ENCODE measurements at regions not wholly inside any gene's neighbourhood (a gene's known extent, or its start where the extent isn't known, plus 50 kb on each side); places are given as distances from the start of the nearest gene placed in this dataset.

DNA sequence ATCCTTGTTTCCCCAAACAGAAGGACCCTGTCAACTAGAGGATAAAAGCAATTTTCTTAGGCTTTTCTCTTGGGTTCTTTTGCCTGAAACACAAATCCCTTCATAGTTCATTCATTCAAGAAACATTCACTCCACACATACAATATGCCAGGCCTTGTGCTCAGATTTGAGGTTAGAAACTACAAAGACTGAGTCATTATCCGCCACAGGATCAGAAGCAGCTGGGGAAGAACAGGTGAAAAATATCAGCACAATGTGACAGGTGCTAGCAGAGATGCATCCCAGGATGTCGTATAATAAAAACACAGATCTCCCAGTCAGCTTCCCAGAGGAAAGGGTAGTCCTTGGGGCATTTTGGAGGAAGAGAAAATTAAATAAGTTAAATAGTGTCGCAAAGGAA, 172.4 kb downstream of the LRATD1 start:
- H3K4me1 ChIP-seq (ENCODE audit: insufficient read depth), result no peaks in the 10 kb centered on the region
- no peak overlapping the region for H3K4me2 ChIP-seq
- Mint-ChIP-seq H3K36me3 (ENCODE audit: low read depth) (peaks cover 13% of the 10 kb centered on the region; the same call in 2 of the 3 replicates), H3K27ac (no peak overlapping the region), H3K27me3 (ENCODE audit: insufficient read depth, low read depth, poor library complexity) (no peaks in the 10 kb centered on the region), H3K9me3 (peaks cover 30% of the 10 kb centered on the region), H3K4me1 (no peaks in the 10 kb centered on the region), H3K4me3 (no peak overlapping the region)
- TF ChIP-seq POLR2AphosphoS5 (IDR thresholded peaks at IDR 0.05; ENCODE audit: low read depth), result no peak
- TF ChIP-seq EZH2phosphoT487 (IDR thresholded peaks at IDR 0.05; ENCODE audit: unreplicated experiment), result no peak
- no peak for TF ChIP-seq ZNF114 (CRISPR knock-in tag; IDR thresholded peaks at IDR 0.05)
- TF ChIP-seq NANOG (IDR thresholded peaks at IDR 0.05; ENCODE audit: borderline replicate concordance), result no peak
- no peak for TF ChIP-seq ZNF331 (CRISPR knock-in tag; IDR thresholded peaks at IDR 0.05; ENCODE audit: low read depth)
- TF ChIP-seq, protein P1, sequence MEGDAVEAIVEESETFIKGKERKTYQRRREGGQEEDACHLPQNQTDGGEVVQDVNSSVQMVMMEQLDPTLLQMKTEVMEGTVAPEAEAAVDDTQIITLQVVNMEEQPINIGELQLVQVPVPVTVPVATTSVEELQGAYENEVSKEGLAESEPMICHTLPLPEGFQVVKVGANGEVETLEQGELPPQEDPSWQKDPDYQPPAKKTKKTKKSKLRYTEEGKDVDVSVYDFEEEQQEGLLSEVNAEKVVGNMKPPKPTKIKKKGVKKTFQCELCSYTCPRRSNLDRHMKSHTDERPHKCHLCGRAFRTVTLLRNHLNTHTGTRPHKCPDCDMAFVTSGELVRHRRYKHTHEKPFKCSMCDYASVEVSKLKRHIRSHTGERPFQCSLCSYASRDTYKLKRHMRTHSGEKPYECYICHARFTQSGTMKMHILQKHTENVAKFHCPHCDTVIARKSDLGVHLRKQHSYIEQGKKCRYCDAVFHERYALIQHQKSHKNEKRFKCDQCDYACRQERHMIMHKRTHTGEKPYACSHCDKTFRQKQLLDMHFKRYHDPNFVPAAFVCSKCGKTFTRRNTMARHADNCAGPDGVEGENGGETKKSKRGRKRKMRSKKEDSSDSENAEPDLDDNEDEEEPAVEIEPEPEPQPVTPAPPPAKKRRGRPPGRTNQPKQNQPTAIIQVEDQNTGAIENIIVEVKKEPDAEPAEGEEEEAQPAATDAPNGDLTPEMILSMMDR (conservative IDR thresholded peaks at IDR 0.05; ENCODE audit: low read depth in 2 of 2), result no peak
- no peak for TF ChIP-seq JUNB (IDR thresholded peaks at IDR 0.05; ENCODE audit: unreplicated experiment)
- no peak for TF ChIP-seq STAT1 (IDR thresholded peaks at IDR 0.05; ENCODE audit: unreplicated experiment)
- TF ChIP-seq, protein P2, sequence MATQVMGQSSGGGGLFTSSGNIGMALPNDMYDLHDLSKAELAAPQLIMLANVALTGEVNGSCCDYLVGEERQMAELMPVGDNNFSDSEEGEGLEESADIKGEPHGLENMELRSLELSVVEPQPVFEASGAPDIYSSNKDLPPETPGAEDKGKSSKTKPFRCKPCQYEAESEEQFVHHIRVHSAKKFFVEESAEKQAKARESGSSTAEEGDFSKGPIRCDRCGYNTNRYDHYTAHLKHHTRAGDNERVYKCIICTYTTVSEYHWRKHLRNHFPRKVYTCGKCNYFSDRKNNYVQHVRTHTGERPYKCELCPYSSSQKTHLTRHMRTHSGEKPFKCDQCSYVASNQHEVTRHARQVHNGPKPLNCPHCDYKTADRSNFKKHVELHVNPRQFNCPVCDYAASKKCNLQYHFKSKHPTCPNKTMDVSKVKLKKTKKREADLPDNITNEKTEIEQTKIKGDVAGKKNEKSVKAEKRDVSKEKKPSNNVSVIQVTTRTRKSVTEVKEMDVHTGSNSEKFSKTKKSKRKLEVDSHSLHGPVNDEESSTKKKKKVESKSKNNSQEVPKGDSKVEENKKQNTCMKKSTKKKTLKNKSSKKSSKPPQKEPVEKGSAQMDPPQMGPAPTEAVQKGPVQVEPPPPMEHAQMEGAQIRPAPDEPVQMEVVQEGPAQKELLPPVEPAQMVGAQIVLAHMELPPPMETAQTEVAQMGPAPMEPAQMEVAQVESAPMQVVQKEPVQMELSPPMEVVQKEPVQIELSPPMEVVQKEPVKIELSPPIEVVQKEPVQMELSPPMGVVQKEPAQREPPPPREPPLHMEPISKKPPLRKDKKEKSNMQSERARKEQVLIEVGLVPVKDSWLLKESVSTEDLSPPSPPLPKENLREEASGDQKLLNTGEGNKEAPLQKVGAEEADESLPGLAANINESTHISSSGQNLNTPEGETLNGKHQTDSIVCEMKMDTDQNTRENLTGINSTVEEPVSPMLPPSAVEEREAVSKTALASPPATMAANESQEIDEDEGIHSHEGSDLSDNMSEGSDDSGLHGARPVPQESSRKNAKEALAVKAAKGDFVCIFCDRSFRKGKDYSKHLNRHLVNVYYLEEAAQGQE (IDR thresholded peaks at IDR 0.05; ENCODE audit: unreplicated experiment), result no peak
- TF ChIP-seq, protein P3, sequence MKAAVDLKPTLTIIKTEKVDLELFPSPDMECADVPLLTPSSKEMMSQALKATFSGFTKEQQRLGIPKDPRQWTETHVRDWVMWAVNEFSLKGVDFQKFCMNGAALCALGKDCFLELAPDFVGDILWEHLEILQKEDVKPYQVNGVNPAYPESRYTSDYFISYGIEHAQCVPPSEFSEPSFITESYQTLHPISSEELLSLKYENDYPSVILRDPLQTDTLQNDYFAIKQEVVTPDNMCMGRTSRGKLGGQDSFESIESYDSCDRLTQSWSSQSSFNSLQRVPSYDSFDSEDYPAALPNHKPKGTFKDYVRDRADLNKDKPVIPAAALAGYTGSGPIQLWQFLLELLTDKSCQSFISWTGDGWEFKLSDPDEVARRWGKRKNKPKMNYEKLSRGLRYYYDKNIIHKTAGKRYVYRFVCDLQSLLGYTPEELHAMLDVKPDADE (IDR thresholded peaks at IDR 0.05), result no peak
- no peaks in the 10 kb centered on the region for H3F3A ChIP-seq (replicated peaks; ENCODE audit: low read depth)
- ATAC-seq (no peak), DNase-seq (ENCODE audit: low spot score) (no peak)
- H3K79me2 ChIP-seq (replicated peaks; ENCODE audit: insufficient read depth), result no peaks in the 10 kb centered on the region
- no peaks in the 10 kb centered on the region for H3K36me3 ChIP-seq (ENCODE audit: insufficient read depth)
- no peak overlapping the region; the same call in 1 of the 2 replicates for H2AFZ ChIP-seq
- no peaks in the 10 kb centered on the region for H3K9me2 ChIP-seq (ENCODE audit: insufficient read depth)
- H3K27ac ChIP-seq (ENCODE audit: low read depth), result no peak overlapping the region
- no peak overlapping the region for H3K4me3 ChIP-seq
- no peaks in the 10 kb centered on the region for H4K20me1 ChIP-seq (replicated peaks; ENCODE audit: insufficient read depth)
- no peaks in the 10 kb centered on the region for H3K27me3 ChIP-seq (ENCODE audit: insufficient read depth)

DNA sequence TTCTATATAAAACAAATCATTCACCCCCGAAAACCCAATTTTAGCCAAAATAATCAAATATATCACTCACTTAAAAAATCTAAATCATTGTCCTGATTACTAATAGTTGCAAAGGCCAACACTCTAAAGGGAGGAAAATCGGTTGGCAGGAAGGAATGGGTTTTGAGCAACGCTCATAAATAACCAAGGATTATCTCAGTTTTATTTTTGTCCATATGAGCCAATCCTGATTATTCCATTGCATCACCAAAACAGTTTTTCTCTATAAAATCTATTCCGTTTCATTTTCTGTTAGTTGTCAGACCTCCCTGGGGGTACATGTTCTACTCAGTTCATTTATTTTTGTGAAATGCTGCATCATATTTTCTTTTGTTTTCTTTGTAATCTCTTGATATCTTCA, 174.1 kb downstream of the LRATD1 start:
- no peaks in the 10 kb centered on the region for H3K9me2 ChIP-seq (ENCODE audit: insufficient read depth)
- DNase-seq (ENCODE audit: low spot score) (no peak), ATAC-seq (no peak)
- H3K27me3 Mint-ChIP-seq (ENCODE audit: insufficient read depth, low read depth, poor library complexity), result no peaks in the 10 kb centered on the region
- H3F3A ChIP-seq (replicated peaks; ENCODE audit: low read depth), result no peaks in the 10 kb centered on the region
- peaks cover 3% of the 10 kb centered on the region; the same call in 1 of the 2 replicates for H3K36me3 ChIP-seq (ENCODE audit: insufficient read depth)
- no peak overlapping the region for H3K4me3 Mint-ChIP-seq
- H3K4me1 ChIP-seq (ENCODE audit: insufficient read depth), result no peaks in the 10 kb centered on the region
- H3K79me2 ChIP-seq (replicated peaks; ENCODE audit: insufficient read depth), result no peaks in the 10 kb centered on the region
- no peak overlapping the region for H3K4me2 ChIP-seq
- H4K20me1 ChIP-seq (replicated peaks; ENCODE audit: insufficient read depth), result no peaks in the 10 kb centered on the region
- H3K27ac ChIP-seq (ENCODE audit: low read depth), result no peak overlapping the region
- no peaks in the 10 kb centered on the region for H3K27me3 ChIP-seq (ENCODE audit: insufficient read depth)
- no peaks in the 10 kb centered on the region for H3K4me1 Mint-ChIP-seq
- H3K9me3 Mint-ChIP-seq, result peaks cover 31% of the 10 kb centered on the region
- peaks cover 19% of the 10 kb centered on the region; the same call in 2 of the 3 replicates for H3K36me3 Mint-ChIP-seq (ENCODE audit: low read depth)
- H2AFZ ChIP-seq, result no peak overlapping the region
- no peak overlapping the region for H3K4me3 ChIP-seq
- H3K27ac Mint-ChIP-seq, result no peak overlapping the region
- TF ChIP-seq, protein P4, sequence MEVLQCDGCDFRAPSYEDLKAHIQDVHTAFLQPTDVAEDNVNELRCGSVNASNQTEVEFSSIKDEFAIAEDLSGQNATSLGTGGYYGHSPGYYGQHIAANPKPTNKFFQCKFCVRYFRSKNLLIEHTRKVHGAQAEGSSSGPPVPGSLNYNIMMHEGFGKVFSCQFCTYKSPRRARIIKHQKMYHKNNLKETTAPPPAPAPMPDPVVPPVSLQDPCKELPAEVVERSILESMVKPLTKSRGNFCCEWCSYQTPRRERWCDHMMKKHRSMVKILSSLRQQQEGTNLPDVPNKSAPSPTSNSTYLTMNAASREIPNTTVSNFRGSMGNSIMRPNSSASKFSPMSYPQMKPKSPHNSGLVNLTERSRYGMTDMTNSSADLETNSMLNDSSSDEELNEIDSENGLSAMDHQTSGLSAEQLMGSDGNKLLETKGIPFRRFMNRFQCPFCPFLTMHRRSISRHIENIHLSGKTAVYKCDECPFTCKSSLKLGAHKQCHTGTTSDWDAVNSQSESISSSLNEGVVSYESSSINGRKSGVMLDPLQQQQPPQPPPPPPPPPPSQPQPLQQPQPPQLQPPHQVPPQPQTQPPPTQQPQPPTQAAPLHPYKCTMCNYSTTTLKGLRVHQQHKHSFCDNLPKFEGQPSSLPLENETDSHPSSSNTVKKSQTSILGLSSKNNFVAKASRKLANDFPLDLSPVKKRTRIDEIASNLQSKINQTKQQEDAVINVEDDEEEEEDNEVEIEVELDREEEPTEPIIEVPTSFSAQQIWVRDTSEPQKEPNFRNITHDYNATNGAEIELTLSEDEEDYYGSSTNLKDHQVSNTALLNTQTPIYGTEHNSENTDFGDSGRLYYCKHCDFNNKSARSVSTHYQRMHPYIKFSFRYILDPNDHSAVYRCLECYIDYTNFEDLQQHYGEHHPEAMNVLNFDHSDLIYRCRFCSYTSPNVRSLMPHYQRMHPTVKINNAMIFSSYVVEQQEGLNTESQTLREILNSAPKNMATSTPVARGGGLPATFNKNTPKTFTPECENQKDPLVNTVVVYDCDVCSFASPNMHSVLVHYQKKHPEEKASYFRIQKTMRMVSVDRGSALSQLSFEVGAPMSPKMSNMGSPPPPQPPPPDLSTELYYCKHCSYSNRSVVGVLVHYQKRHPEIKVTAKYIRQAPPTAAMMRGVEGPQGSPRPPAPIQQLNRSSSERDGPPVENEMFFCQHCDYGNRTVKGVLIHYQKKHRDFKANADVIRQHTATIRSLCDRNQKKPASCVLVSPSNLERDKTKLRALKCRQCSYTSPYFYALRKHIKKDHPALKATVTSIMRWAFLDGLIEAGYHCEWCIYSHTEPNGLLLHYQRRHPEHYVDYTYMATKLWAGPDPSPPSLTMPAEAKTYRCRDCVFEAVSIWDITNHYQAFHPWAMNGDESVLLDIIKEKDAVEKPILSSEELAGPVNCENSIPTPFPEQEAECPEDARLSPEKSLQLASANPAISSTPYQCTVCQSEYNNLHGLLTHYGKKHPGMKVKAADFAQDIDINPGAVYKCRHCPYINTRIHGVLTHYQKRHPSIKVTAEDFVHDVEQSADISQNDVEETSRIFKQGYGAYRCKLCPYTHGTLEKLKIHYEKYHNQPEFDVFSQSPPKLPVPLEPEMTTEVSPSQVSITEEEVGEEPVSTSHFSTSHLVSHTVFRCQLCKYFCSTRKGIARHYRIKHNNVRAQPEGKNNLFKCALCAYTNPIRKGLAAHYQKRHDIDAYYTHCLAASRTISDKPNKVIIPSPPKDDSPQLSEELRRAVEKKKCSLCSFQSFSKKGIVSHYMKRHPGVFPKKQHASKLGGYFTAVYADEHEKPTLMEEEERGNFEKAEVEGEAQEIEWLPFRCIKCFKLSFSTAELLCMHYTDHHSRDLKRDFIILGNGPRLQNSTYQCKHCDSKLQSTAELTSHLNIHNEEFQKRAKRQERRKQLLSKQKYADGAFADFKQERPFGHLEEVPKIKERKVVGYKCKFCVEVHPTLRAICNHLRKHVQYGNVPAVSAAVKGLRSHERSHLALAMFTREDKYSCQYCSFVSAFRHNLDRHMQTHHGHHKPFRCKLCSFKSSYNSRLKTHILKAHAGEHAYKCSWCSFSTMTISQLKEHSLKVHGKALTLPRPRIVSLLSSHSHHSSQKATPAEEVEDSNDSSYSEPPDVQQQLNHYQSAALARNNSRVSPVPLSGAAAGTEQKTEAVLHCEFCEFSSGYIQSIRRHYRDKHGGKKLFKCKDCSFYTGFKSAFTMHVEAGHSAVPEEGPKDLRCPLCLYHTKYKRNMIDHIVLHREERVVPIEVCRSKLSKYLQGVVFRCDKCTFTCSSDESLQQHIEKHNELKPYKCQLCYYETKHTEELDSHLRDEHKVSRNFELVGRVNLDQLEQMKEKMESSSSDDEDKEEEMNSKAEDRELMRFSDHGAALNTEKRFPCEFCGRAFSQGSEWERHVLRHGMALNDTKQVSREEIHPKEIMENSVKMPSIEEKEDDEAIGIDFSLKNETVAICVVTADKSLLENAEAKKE (CRISPR knock-in tag; IDR thresholded peaks at IDR 0.05), result no peak

Measured in GM23338 (cell line).